Pulmonary artery endothelial cell (primary cell): ENCODE measurements at regions not wholly inside any gene's neighbourhood (a gene's known extent, or its start where the extent isn't known, plus 50 kb on each side); places are given as distances from the start of the nearest gene placed in this dataset.

Source experiments
- DNase-seq: peaks from one replicate; pipeline ENCODE4 v3.0.0-alpha.2; 2011; ENCODE audit warnings: low read depth, low spot score

DNA sequence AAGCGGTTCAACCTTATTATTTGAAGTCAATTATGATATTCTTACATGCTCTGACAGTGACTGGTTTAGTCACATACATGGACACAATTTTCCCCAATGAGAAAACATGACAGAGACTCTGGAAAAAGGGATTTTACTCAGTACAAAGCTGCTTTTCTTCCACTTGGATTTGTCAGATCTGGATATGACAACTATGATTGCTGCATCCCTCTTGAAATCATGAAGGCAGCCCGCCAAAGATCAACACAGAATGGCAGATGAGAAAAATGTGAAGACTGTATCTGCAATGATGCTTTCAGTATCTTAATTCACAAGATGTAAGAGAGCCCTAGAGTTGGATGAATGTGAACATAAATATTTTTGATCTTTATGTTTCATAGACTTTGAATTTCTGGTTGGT is 439.6 kb downstream of the CDH8 start:
- DNase-seq: no peak

DNA sequence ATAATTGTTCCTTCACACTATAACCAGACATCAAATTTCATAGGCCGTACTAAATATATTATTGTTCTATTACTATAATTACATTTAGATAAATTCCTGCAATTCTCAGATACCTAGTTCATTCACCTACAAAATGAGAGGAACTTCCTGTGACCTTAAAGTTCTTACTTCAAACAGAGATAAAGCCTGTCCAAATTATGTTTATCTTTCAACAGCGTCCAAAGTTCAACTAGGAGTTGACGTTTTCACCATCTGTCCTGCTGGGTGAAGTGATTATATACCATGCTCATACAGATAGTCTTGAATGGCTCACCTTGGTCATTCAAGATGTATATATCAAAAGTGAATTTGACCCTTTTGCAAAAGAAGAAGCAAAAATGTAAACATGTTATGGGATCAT is 440.6 kb downstream of the CDH8 start:
- DNase-seq: no peak

DNA sequence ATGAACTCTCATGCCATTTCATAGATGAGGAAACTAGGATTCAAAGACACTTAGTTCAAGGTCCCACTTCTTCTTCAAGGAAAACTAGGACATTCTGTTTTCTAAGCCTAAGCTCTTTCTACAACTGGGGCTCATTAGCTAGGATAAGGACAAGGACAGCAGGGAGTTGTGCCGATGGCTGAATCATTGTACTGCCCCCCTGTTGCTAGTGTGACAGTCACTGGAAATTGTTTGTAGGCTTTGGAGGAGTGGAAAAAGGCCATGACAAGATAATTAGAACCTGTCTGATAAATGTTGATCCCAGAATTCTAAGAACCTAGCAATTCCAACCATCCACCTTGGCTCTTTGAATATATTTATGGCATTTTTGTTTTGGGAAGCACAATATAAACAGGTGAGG is 445.7 kb downstream of the CDH8 start:
- DNase-seq: no peak

DNA sequence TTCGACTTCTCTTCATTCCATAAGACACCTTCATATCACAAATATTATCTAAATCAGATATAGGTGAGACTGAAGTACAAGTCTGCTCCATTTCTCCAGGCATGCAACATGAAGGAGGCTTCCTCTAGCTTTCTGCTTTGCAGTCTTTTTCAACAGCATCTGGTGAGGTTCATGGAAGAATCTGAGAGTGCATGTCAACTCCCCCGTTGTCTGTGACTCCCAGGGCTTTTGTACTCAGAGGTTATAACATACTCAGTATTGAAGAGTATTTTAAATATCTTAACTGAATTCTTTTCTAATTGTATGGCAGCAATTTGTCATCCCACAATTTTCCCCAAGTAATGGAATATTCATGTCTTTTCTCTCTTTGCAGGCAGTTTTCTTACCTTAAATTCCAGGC is 448.7 kb downstream of the CDH8 start:
- DNase-seq: no peak

DNA sequence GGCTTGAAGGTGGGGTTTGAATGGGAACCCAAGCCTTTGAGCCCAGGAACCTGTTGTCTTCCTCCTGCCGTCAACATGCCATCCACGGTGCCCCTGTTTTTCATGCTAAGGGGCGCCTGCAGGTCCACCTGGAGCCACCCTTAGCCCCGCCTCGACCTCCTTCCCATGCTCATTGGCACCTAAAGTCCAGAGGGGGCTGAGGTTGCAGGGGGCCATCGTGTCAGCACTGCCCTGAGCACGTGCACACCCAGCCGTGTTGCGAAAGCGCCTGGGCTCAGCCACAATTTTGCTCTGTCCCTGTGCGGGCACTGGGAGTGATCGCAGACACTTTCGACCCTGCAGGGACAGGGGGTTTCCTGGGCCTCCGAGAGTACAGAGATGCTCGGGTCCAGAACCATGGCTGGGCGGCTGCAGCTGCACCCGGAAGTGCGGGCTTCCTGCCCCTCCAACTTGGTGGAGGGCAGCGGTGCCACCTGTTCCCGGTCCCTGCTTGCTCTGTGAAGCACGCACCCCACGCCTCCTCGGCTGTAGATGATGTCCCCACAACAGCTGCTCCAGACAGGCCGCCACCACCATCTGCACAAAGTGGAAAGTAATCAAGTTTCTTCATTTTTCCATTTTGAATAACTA is 454.7 kb downstream of the CDH8 start:
- DNase-seq: no peak

GRCh38 chr16:61580579-61580978 is 455.7 kb downstream of the CDH8 start:
- no peak for DNase-seq

DNA sequence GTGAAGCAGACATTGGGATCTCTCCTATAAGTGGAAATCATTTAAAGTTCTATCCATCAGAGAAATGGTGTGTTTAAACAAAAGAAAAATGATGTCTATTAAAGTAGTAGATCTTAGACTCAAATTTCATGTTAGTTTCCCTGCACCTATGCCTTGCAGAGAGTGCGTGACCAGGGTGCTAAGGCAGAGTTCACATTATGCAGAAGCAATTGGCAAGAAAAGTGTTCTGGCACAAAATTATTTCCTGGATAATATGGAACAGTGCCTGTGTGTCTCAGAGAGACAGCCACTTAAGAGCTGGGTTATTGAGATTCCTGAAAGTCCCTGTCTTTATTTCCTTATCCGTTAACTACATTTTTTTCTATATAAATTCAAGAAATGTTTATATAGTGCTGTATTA is 457.0 kb downstream of the CDH8 start:
- no peak for DNase-seq

DNA sequence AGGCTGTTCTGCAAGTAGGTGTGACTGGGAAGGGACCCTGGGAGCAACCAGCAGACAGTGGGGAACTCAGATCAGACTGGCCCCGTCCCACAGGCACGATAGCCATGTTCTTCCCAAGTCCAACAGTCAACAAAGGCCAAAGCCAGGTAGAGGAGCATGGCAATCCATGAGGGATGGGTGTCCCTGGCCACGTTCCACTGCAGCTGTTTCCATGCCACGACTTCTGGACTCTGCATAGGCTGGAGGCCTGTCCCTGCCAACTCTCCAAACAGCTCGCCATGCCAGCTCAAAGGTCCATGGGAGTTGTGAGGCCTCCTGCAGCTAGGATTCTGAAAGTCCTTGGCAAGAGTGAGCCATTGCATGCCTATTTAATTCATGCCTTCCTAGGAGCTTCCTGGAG is 459.8 kb downstream of the CDH8 start:
- no peak for DNase-seq

DNA sequence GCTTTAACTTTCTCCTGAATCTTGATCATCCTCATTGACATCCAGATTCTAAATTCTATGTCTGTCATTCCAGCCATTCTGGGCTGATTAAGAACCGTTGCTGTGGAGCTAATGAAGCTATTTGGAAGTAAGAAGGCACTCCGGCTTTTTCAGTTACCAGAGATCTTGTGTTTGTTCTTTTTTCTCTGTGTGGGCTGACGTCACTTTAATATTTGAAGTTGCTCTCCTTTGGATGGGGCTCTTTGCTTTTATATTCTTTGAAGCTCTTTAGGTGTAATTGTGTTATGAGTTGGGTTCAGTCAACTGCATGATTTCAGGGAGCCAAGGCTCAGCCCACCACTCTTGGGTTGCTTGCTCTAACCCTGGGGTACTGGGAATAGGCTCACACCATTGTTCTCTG is 460.6 kb downstream of the CDH8 start:
- DNase-seq: no peak

DNA sequence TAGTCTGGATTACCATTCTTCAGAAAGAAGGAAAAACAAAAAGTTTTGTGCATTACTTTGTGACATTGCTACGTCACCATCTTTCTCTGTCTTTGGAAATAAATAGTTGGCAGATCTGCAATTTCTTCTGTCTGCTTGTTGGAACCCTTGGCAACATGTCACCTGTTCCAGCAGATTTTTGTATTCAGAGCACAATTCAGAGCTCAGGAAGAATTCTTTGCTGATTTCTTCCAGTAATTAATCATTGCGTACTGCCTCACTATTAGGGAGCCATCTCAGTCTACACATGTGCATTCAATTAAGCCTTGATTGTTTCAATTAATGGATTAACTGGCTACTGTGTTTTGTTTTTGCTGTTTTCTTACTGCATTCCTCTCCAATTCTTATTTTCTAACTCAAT is 467.2 kb downstream of the CDH8 start:
- no peak for DNase-seq

GRCh38 chr16:61564716-61565115 is 471.5 kb downstream of the CDH8 start:
- no peak for DNase-seq

DNA sequence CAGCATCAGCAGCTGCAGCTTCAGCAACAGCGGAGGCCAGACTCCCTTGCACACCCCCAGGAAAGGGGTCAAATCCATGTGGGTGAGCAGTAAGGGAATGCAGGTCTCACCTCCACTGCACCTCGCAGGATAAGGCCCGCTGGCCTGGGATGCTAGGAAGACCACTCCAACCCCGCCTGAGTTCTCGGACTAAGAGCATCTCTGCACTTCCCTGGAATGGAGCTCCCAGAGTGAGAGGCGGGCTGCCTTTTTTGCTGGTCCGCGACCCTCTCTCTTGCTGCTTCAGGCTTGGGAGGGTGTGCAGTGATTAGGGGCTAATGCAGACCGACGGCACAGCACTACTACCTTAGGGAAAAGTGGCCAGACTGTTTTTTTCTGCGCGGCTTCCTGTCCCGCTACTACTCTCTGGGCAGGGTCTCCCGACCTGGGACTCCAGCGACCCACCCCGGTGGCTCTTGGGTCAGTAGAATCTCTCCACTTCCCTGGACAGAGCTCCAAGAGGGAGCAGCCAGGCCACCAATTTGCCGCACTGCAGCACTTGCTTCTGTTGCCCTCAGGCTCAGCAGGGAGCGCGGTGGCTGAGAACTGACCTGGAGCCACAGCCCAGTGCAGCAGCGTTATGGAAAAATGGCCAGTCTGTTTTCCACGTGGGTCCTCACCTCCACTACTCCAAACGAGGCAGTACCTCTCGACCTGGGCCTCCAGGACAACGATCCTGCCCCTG is 480.4 kb downstream of the CDH8 start:
- DNase-seq: no peak

DNA sequence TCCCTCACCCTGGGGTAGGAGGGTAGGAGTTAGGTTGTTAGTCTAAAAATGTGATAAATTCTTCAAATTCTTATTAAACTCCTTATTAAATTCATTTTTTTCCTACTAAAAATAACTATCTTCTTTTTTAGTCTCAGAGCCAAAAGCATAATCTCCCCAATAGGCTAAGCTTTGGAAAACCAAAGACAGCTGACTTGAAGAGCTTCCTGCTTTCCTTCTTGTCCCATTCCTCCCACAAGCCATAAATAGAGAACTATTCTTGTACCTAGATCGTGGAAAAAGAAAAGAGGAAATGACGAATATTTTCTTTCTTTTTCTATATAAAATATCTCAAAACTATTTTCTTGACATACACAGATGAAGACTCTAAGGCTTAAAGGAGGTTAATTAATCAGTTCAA is 486.9 kb downstream of the CDH8 start:
- DNase-seq: no peak

DNA sequence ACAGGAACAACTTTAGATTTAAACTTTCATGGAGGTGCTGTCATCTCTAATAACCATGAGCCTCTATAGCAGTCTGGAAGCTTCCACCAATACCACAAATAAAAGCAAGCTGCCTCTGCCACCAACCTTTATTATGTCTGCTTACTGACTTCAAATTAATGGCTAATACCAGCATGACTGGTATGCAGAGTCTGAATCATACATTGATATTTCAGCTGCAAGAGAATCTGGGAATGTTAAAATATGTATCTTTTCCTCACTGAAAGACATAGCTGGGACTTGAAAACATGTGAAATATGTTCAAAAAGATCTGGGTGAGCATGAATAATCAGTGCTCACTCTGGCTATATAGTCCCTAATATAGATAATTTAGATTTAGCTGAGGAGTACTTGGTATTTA is 488.6 kb downstream of the CDH8 start:
- DNase-seq: no peak

DNA sequence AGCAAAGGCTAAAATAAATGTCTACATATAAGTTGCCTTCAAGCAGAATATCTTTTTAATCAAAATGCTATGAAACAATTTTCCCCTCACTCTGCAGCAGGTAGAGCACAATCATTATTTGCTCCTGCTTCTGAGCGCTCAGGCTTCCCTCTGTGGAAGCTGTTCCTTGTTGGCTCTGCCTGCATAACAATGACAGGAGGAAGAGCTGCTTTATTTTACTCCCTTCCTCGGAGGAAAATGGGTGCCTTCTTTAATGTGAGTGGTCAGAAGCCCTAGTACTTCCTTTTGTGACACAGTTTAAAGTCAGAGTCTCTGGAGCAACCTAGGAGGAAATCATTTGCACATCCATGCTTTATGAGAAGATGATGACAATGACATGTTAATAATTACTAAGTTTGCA is 492.1 kb downstream of the CDH8 start:
- DNase-seq: no peak

GRCh38 chr16:61540216-61540615 is 496.0 kb downstream of the CDH8 start:
- DNase-seq: no peak

DNA sequence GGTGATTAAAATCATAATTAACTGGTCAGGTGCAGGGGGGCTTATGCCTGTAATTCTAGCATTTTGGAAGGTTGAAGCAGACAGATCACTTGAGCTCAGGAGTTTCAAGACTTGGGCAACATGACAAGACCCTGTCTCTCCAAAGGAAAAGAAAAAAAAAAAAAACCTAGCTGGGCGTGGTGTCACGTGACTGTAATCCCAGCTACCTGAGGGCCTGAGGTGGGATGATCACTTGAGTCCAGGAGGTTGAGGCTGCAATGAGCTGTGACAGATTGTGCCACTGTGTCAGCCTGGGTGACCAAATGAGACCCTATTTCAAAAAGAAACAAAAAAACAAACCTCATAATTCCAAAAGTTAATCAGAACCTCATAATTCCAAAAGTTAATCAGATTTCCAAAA is 505.5 kb downstream of the CDH8 start:
- DNase-seq: no peak

DNA sequence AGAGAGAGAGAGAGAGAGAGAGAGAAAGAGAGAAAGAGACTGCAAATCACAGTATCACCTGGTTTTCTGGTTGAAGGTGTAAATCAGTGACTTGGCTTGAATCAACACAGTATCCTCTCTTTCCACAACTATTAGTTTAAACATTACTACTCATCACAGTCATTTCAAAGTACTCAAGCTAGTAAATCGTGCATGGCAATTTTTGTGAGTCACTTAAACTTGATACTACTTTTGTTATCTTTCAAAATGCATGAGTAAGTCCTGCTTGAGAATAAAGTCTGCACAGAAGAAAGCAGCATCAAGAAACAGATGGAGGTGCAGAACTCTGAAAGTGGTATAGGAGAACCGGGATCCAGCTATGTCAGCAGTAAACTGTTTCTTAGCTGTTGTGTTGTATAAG is 535.4 kb downstream of the CDH8 start:
- no peak for DNase-seq

DNA sequence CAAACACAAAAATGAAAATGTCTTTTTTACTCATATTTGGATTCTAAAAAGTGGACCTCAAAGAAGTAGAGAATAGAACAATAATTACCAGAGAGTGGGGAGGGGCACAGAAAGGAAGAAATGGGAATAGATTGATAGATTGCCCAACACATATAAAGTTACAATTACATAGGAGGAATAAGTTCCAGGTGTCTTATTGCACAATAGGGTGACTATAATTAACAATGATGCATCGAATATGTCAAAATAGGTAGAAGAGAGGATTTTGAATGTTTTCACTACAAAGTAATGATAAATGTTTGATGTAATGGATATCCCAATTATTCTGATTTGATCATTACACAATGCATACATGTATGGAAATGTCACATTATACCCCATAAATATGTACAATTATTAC is 556.0 kb downstream of the CDH8 start:
- DNase-seq: no peak

- DNase-seq: no peak
Measured at GRCh38 chr16:61471737-61472136, 564.5 kb downstream of the CDH8 start.

DNA sequence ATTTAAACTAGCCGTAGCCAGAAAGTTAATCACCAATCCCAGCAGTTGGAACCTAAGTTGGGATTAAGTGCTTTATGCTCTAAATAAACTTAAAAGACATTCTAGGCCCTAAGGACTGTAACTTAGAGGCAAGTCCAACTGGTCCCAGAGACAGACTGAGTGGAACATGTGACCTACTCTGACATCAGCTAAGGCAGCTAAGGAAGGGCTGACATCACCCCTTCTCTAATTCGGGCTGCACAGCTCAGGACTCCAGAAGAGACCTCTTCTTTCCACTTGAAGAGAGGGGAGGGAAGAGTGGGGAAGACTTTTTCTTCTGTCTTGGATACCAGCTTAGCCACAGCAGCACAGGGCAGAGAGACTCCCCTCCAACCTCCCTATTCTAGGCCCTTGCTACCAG is 565.2 kb downstream of the CDH8 start:
- no peak for DNase-seq

GRCh38 chr16:61465285-61465684 is 571.0 kb downstream of the CDH8 start:
- no peak for DNase-seq

- DNase-seq: no peak
Measured at GRCh38 chr16:61460020-61460419, 576.2 kb downstream of the CDH8 start.

GRCh38 chr16:61435346-61435745 is 600.9 kb downstream of the CDH8 start:
- no peak for DNase-seq
